ENCODE measurements at regions not wholly inside any gene's neighbourhood (a gene's known extent, or its start where the extent isn't known, plus 50 kb on each side); places are given as distances from the start of the nearest gene placed in this dataset.

- Histone ChIP-seq H3K27me3 (ENCODE audit: control insufficient read depth, insufficient read depth, low read length) (no peaks in the 10 kb centered on the region), H3K9me3 (ENCODE audit: control insufficient read depth, insufficient read depth, low read length) (peaks cover 4% of the 10 kb centered on the region; the same call in 1 of the 2 replicates), H3K27ac (ENCODE audit: low read depth, low read length) (no peak overlapping the region), H3K4me3 (ENCODE audit: low read depth, low read length) (no peak overlapping the region)
- TF ChIP-seq CTCF (IDR thresholded peaks at IDR 0.05; ENCODE audit: low read depth, low read length), result no peak
- ChIA-PET CTCF (no interaction called here), POLR2A (no interaction called here)
- no peak for DNase-seq (ENCODE audit: low read depth, low spot score)
These were observed 418.7 kb upstream of the SGO1 start for GRCh38 chr3:20604659-20605058.

- Histone ChIP-seq H3K27ac (ENCODE audit: low read depth, low read length) (no peak overlapping the region), H3K9me3 (ENCODE audit: control insufficient read depth, insufficient read depth, low read length) (no peaks in the 10 kb centered on the region), H3K4me3 (ENCODE audit: low read depth, low read length) (no peak overlapping the region), H3K27me3 (ENCODE audit: control insufficient read depth, insufficient read depth, low read length) (no peaks in the 10 kb centered on the region)
- POLR2A ChIA-PET, result no interaction called here
- CTCF ChIA-PET, result no interaction called here
- no peak for TF ChIP-seq CTCF (IDR thresholded peaks at IDR 0.05; ENCODE audit: low read depth, low read length)
- DNase-seq (ENCODE audit: low read depth, low spot score), result no peak
These were observed 403.3 kb upstream of the SGO1 start for GRCh38 chr3:20589275-20589674.

- H3K27ac ChIP-seq (ENCODE audit: low read depth, low read length), result no peak overlapping the region
- CTCF ChIA-PET, result no interaction called here
- DNase-seq (ENCODE audit: low read depth, low spot score), result no peak
- H3K4me3 ChIP-seq (ENCODE audit: low read depth, low read length), result no peak overlapping the region
- TF ChIP-seq CTCF (IDR thresholded peaks at IDR 0.05; ENCODE audit: low read depth, low read length), result no peak
- H3K27me3 ChIP-seq (ENCODE audit: control insufficient read depth, insufficient read depth, low read length), result no peaks in the 10 kb centered on the region
- POLR2A ChIA-PET, result no interaction called here
- H3K9me3 ChIP-seq (ENCODE audit: control insufficient read depth, insufficient read depth, low read length), result no peaks in the 10 kb centered on the region
These were observed 402.8 kb upstream of the SGO1 start for GRCh38 chr3:20588781-20589180.

GRCh38 chr3:20583648-20584047, 397.6 kb upstream of the SGO1 start:
- no peaks in the 10 kb centered on the region for H3K27me3 ChIP-seq (ENCODE audit: control insufficient read depth, insufficient read depth, low read length)
- no peak overlapping the region for H3K27ac ChIP-seq (ENCODE audit: low read depth, low read length)
- ChIA-PET POLR2A (no interaction called here), CTCF (no interaction called here)
- no peak for TF ChIP-seq CTCF (IDR thresholded peaks at IDR 0.05; ENCODE audit: low read depth, low read length)
- H3K4me3 ChIP-seq (ENCODE audit: low read depth, low read length), result no peak overlapping the region
- DNase-seq (ENCODE audit: low read depth, low spot score), result no peak
- H3K9me3 ChIP-seq (ENCODE audit: control insufficient read depth, insufficient read depth, low read length), result no peaks in the 10 kb centered on the region

- TF ChIP-seq CTCF (IDR thresholded peaks at IDR 0.05; ENCODE audit: low read depth, low read length), result no peak
- Histone ChIP-seq H3K27ac (ENCODE audit: low read depth, low read length) (no peak overlapping the region), H3K9me3 (ENCODE audit: control insufficient read depth, insufficient read depth, low read length) (no peaks in the 10 kb centered on the region), H3K4me3 (ENCODE audit: low read depth, low read length) (no peak overlapping the region), H3K27me3 (ENCODE audit: control insufficient read depth, insufficient read depth, low read length) (no peaks in the 10 kb centered on the region)
- ChIA-PET POLR2A (no interaction called here), CTCF (interaction anchor here (1.2 kb wide), 1 partner anchor 64 kb away, joined by 3 read pairs; no protein-coding TSS in a partner anchor)
- no peak for DNase-seq (ENCODE audit: low read depth, low spot score)
These were observed 390.2 kb upstream of the SGO1 start for GRCh38 chr3:20576228-20576627.

Measured in AG04450 (cell line).